Stimulated activated naive B cell treated with anti-CD40 and anti-IgM and Interleukin-4, amounts not matched to agents 10 μg/mL and 1 μg/mL and 100 μg/mL, for 72 hours (primary cell): ENCODE measurements at regions not wholly inside any gene's neighbourhood (a gene's known extent, or its start where the extent isn't known, plus 50 kb on each side); places are given as distances from the start of the nearest gene placed in this dataset.

ENCODE experiments used
- ATAC-seq, 2 donors: fragments of 150-1000 bp; cut with Tn5 transposase; replicated peaks; 2 replicates each; pipeline ENCODE4 v1.10.0; 2021; ENCODE audit warnings: moderate library complexity in 1 of 2
- DNase-seq: peaks from one replicate; pipeline ENCODE4 v3.0.0; 2021
- H3K27ac Mint-ChIP-seq: one replicate; pipeline ENCODE4 v1.8.0; 2022; ENCODE audit warnings: mild to moderate bottlenecking, mixed read lengths
- H3K27me3 Mint-ChIP-seq, 2 donors: one replicate each; pipeline ENCODE4 v1.8.0; 2022; ENCODE audit warnings: mixed read lengths in 2 of 2
- H3K36me3 Mint-ChIP-seq, 2 donors: one replicate each; pipeline ENCODE4 v1.8.0; 2022; ENCODE audit warnings: mixed read lengths in 2 of 2, mild to moderate bottlenecking in 1 of 2
- H3K4me1 Mint-ChIP-seq, 2 donors: one replicate each; pipeline ENCODE4 v1.8.0; 2022; ENCODE audit warnings: mixed read lengths in 2 of 2, mild to moderate bottlenecking in 1 of 2
- H3K4me3 Mint-ChIP-seq, 2 donors: one replicate each; pipeline ENCODE4 v1.8.0; 2022; ENCODE audit warnings: mild to moderate bottlenecking in 2 of 2, mixed read lengths in 2 of 2, moderate library complexity in 1 of 2
- H3K9me3 Mint-ChIP-seq, 2 donors: one replicate each; pipeline ENCODE4 v1.8.0; 2022; ENCODE audit warnings: mixed read lengths in 2 of 2, mild to moderate bottlenecking in 1 of 2

GRCh38 chr9:10983251-10983650 lies 370.4 kb upstream of the PTPRD start:
- peaks cover 8 to 13% of the 10 kb centered on the region in 2 donors for H3K9me3 Mint-ChIP-seq
- H3K4me3 Mint-ChIP-seq: no peak overlapping the region

DNA sequence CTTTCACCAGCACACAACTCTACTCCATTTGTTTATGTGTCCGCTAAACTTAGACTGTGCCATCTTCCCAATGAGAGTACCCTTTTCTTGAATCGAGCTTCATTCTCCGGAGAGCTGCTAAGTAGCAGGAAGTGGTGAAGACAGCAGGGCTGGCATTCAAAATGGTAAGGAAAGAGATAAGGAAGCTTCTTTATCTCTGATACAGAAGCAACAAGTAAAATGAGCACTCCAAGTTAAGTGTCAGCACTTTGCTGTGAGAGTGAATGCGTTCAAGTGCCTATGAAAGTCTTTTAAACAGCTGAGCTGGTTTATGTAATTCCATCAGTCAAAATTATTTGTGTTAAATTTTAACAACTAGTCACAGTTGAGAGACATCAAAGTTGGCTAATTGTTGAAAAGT lies 386.8 kb upstream of the PTPRD start:
- Mint-ChIP-seq H3K4me3 (no peak overlapping the region), H3K27me3 (no peaks in the 10 kb centered on the region), H3K36me3 (no peaks in the 10 kb centered on the region), H3K27ac (no peak overlapping the region), H3K4me1 (no peaks in the 10 kb centered on the region), H3K9me3 (peaks cover 2 to 5% of the 10 kb centered on the region in 2 donors)
- ATAC-seq (no peak), DNase-seq (no peak)

More at GRCh38 chr9:10983251-10983650, 370.4 kb upstream of the PTPRD start:
- Mint-ChIP-seq H3K27me3 (no peaks in the 10 kb centered on the region), H3K27ac (no peak overlapping the region), H3K4me1 (no peaks in the 10 kb centered on the region), H3K36me3 (no peaks in the 10 kb centered on the region)
- ATAC-seq (no peak), DNase-seq (no peak)

DNA sequence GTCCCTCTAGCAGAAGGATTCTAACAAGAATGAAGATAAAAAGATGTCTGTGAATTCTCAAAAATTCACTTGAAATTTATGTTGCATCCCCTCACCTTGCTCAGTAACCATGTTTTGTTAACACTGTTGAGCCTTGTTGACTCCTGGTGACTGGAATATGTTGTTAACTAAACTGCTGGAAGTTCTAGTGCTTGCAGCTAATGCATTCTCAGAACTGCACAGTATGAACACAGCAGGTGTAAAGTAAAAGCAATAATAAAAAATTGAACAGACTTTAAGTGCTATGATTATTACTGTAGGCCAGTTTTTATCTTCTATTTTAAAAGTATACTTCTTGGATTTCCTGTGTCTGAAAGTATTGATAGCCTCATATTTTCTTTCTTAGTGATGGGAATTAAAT lies 388.7 kb upstream of the PTPRD start:
- no peak overlapping the region for H3K4me3 Mint-ChIP-seq
- no peak for DNase-seq
- H3K4me1 Mint-ChIP-seq: no peaks in the 10 kb centered on the region
- no peak for ATAC-seq
- peaks cover 0 to 5% of the 10 kb centered on the region in 2 donors for H3K9me3 Mint-ChIP-seq
- no peaks in the 10 kb centered on the region for H3K36me3 Mint-ChIP-seq
- H3K27ac Mint-ChIP-seq: no peak overlapping the region
- H3K27me3 Mint-ChIP-seq: no peaks in the 10 kb centered on the region

DNA sequence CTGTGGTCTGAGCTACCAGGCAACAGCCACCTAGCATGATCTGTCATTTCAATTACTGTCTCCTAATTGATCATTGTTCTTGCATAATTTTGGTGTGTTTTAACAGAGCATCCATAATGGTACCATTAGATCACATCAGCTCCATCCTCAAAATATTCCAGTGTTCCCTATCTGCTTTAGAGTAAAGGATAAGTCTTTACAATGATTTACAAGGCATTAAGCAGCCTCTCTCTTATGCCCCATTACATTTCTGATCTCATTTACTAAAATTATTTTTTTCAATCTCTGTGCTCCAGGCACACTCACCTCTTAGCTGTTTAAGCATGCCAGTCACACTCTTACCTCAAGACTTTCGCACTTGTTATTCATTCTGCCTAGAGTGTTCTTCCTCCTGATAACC lies 389.9 kb upstream of the PTPRD start:
- no peak for DNase-seq
- Mint-ChIP-seq H3K9me3 (peaks cover 0 to 5% of the 10 kb centered on the region in 2 donors), H3K4me3 (no peak overlapping the region), H3K36me3 (no peaks in the 10 kb centered on the region), H3K4me1 (no peaks in the 10 kb centered on the region), H3K27ac (no peak overlapping the region), H3K27me3 (no peaks in the 10 kb centered on the region)
- ATAC-seq: no peak

DNA sequence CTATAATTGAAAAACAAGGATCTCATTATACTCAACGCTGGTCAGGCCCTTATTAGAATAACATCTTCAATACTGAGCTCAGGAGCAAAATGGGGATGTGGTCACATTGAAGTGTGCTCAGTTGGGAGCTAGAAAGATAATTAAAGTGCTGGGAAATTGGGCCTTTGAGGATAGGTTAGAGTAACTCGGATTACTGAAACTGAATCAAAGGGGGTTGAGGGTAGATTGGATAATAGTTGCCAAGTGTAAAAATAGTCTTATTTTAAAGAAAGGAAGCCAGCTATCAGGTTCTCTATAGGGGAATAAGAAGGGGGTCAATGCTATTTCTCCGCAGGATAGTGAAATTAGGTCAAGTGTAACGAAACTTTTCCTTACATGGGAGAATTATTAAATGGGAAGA lies 391.0 kb upstream of the PTPRD start:
- no peaks in the 10 kb centered on the region for H3K4me1 Mint-ChIP-seq
- peaks cover 4 to 9% of the 10 kb centered on the region in 2 donors for H3K9me3 Mint-ChIP-seq
- H3K27me3 Mint-ChIP-seq: no peaks in the 10 kb centered on the region
- H3K27ac Mint-ChIP-seq: no peak overlapping the region
- H3K4me3 Mint-ChIP-seq: no peak overlapping the region
- DNase-seq (no peak), ATAC-seq (no peak)
- H3K36me3 Mint-ChIP-seq: no peaks in the 10 kb centered on the region

DNA sequence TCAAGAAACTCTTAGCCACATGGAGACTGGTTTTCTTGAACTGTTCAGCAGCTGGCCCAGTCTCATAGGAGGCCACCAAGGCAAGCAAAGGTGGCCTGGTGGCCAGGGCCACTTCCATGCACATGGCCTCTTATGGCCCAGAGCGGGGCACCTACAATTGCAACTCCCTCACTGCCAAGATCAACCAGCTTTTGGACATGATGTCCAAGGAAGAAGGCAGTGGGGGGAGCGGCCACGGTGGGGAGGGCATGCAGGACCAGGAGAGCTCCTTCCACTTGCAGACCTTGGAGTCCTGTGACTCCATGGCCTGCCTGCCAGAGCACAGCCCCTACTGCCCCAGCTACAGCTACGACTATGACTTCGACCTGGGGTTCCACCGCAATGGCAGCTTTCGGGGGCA lies 398.9 kb upstream of the PTPRD start:
- Mint-ChIP-seq H3K9me3 (peaks cover 17 to 22% of the 10 kb centered on the region in 2 donors), H3K4me3 (no peak overlapping the region), H3K36me3 (no peaks in the 10 kb centered on the region), H3K4me1 (no peaks in the 10 kb centered on the region), H3K27ac (no peak overlapping the region), H3K27me3 (no peaks in the 10 kb centered on the region)
- DNase-seq (no peak), ATAC-seq (no peak)

DNA sequence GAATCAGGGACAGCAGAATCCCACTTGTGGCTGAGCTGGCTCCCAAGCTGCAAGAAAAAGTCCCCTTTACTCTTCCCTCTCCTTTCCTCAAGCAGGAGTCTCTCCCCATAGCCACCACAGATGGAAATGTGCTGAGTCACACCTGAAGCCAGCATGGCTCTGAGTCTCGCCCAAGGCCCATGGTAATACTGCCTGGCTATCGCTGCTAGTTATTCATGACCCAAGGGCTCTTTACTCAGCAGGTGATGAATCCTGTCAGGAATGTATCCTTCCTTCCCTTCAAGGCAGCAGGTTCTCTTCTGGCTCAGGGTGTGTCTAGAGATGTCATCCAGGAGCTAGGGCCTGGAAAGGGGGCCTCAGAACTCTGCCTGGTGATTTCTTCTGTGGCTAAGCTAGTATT lies 403.3 kb upstream of the PTPRD start:
- no peaks in the 10 kb centered on the region for H3K36me3 Mint-ChIP-seq
- H3K4me3 Mint-ChIP-seq: no peak overlapping the region
- H3K4me1 Mint-ChIP-seq: no peaks in the 10 kb centered on the region
- no peak for DNase-seq
- peaks cover 13 to 15% of the 10 kb centered on the region in 2 donors for H3K9me3 Mint-ChIP-seq
- no peak overlapping the region for H3K27ac Mint-ChIP-seq
- ATAC-seq: no peak
- H3K27me3 Mint-ChIP-seq: no peaks in the 10 kb centered on the region

GRCh38 chr9:11023201-11023600 lies 410.4 kb upstream of the PTPRD start:
- Mint-ChIP-seq H3K27me3 (no peaks in the 10 kb centered on the region), H3K27ac (no peak overlapping the region), H3K4me1 (no peaks in the 10 kb centered on the region), H3K9me3 (peaks cover 4 to 5% of the 10 kb centered on the region in 2 donors), H3K4me3 (no peak overlapping the region), H3K36me3 (no peaks in the 10 kb centered on the region)
- no peak for ATAC-seq
- DNase-seq: no peak

GRCh38 chr9:11025775-11026174 lies 413.0 kb upstream of the PTPRD start:
- Mint-ChIP-seq H3K4me1 (no peaks in the 10 kb centered on the region), H3K36me3 (no peaks in the 10 kb centered on the region), H3K27ac (no peak overlapping the region), H3K9me3 (peaks cover 4 to 5% of the 10 kb centered on the region in 2 donors), H3K4me3 (no peak overlapping the region), H3K27me3 (no peaks in the 10 kb centered on the region)
- no peak for ATAC-seq
- no peak for DNase-seq

DNA sequence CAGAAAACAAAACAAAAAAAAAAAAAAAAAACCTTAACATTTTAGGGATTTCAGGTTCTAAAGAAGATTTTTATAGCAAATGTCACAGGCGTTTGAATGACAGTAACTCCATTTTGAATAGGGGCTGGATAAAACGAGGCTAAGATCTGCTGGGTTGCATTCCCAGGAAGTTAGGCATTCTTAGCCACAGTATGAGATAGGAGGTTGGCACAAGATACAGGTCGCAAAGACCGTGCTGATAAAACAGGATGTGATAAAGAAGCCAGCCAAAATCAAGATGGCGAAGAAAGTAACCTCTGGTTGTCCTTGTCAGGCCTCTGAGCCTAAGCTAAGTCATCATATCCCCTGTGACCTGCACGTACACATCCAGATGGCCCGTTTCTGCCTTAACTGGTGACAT lies 425.6 kb upstream of the PTPRD start:
- Mint-ChIP-seq H3K4me3 (no peak overlapping the region), H3K27ac (no peak overlapping the region), H3K27me3 (no peaks in the 10 kb centered on the region), H3K36me3 (no peaks in the 10 kb centered on the region), H3K9me3 (peaks cover 4 to 5% of the 10 kb centered on the region in 2 donors), H3K4me1 (no peaks in the 10 kb centered on the region)
- no peak for ATAC-seq
- DNase-seq: no peak

- ATAC-seq: no peak
- peaks cover 4 to 5% of the 10 kb centered on the region in 2 donors for H3K9me3 Mint-ChIP-seq
- H3K27me3 Mint-ChIP-seq: no peaks in the 10 kb centered on the region
- H3K36me3 Mint-ChIP-seq: no peaks in the 10 kb centered on the region
- H3K4me1 Mint-ChIP-seq: no peaks in the 10 kb centered on the region
- no peak for DNase-seq
- no peak overlapping the region for H3K27ac Mint-ChIP-seq
- H3K4me3 Mint-ChIP-seq: no peak overlapping the region
Measured at GRCh38 chr9:11039006-11039405, 426.2 kb upstream of the PTPRD start.

GRCh38 chr9:11045589-11045988 lies 432.8 kb upstream of the PTPRD start:
- ATAC-seq (no peak), DNase-seq (no peak)
- Mint-ChIP-seq H3K4me3 (no peak overlapping the region), H3K36me3 (no peaks in the 10 kb centered on the region), H3K27ac (no peak overlapping the region), H3K4me1 (no peaks in the 10 kb centered on the region), H3K9me3 (peaks cover 1 to 4% of the 10 kb centered on the region in 2 donors), H3K27me3 (no peaks in the 10 kb centered on the region)

DNA sequence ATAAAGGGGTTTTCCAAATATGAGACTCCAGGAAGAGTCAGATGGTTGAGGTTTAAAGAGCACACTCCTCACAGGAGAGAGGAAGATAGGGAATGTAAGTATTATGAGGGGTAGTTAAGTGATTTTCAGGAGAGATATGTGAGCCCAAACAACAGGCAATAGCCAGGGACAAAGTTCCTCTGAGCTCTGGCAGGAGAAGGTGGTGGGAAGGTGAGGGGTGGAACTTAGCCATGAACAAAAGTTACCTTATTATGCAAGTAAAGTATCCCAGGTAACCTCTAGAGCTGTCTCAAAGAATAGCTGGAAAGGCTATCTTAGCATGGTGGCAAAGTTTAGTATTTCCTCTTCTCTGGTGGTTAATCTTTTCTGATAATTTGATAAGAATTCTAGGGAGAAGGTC lies 450.5 kb upstream of the PTPRD start:
- ATAC-seq (no peak), DNase-seq (no peak)
- H3K4me3 Mint-ChIP-seq: no peak overlapping the region
- H3K27me3 Mint-ChIP-seq: no peaks in the 10 kb centered on the region
- H3K27ac Mint-ChIP-seq: no peak overlapping the region
- no peaks in the 10 kb centered on the region for H3K36me3 Mint-ChIP-seq
- H3K4me1 Mint-ChIP-seq: no peaks in the 10 kb centered on the region
- peaks cover 0 to 4% of the 10 kb centered on the region in 2 donors for H3K9me3 Mint-ChIP-seq

DNA sequence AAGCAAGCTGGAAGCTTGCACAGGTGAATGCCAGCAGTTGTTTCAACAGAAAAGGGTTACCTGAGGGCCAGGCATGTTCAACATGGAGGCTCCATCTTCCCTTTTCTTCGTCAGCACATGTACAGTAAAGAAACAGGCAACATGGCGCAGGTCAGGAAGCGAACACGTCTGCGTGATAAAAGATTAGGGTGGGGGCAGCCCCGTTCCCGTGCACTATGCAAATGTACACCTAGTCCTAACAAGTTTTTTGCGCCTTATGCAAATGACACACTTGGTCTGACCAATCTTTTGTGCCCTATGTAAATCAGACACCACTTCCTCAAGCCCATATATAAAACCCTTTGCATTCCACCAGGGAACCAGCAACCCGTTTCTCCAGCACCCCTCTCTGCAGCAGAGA lies 452.1 kb upstream of the PTPRD start:
- H3K27me3 Mint-ChIP-seq: no peaks in the 10 kb centered on the region
- H3K27ac Mint-ChIP-seq: no peak overlapping the region
- no peak for DNase-seq
- no peak overlapping the region for H3K4me3 Mint-ChIP-seq
- H3K36me3 Mint-ChIP-seq: no peaks in the 10 kb centered on the region
- ATAC-seq: no peak
- no peaks in the 10 kb centered on the region for H3K4me1 Mint-ChIP-seq
- H3K9me3 Mint-ChIP-seq: peaks cover 0 to 4% of the 10 kb centered on the region in 2 donors

GRCh38 chr9:11072176-11072575 lies 459.4 kb upstream of the PTPRD start:
- ATAC-seq: no peak
- H3K36me3 Mint-ChIP-seq: no peaks in the 10 kb centered on the region
- H3K4me3 Mint-ChIP-seq: no peak overlapping the region
- no peaks in the 10 kb centered on the region for H3K4me1 Mint-ChIP-seq
- no peak for DNase-seq
- no peak overlapping the region for H3K27ac Mint-ChIP-seq
- H3K9me3 Mint-ChIP-seq: peaks cover 0 to 2% of the 10 kb centered on the region in 2 donors
- H3K27me3 Mint-ChIP-seq: no peaks in the 10 kb centered on the region

DNA sequence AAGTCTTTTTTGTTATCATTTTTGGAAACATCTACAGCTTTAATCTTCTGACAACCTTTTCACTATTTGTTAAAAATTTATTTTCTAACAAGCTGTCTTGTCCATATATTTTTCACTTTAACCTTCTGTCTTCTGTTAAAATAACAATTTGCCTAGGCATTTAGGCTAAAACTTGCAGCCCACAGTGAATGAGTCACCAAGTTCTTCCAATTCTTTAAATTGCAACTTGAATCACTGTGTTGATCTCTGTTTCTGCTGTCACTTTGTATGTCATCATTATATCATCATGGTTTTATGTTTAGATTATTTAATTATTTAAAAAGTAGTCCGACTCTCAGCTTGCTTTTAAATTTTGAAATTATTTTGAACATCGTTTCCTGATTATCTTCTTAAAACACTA lies 473.8 kb upstream of the PTPRD start:
- Mint-ChIP-seq H3K36me3 (no peaks in the 10 kb centered on the region), H3K27ac (no peak overlapping the region), H3K27me3 (no peaks in the 10 kb centered on the region), H3K9me3 (peaks cover 0 to 3% of the 10 kb centered on the region in 2 donors), H3K4me3 (no peak overlapping the region), H3K4me1 (no peaks in the 10 kb centered on the region)
- DNase-seq: no peak
- no peak for ATAC-seq
